OCI-LY3 (cell line): ENCODE measurements at regions not wholly inside any gene's neighbourhood (a gene's known extent, or its start where the extent isn't known, plus 50 kb on each side); places are given as distances from the start of the nearest gene placed in this dataset.

Experiments used
- H2AFZ ChIP-seq: fragments of 200-600, 300-600 bp; shearing (Covaris generic); 2 replicates; pipeline ENCODE4 v1.6.0; 2014; ENCODE audit warnings: antibody characterized with exemption, low read depth, low read length
- H3K27ac ChIP-seq: fragments of 200-600, 300-600 bp; sonication (generic); 2 replicates; pipeline ENCODE4 v1.5.1; 2014; ENCODE audit warnings: mild to moderate bottlenecking, low read length, moderate library complexity, mixed read lengths
- H3K27me3 ChIP-seq: fragments of 200-600, 300-600 bp; sonication (generic); 2 replicates; pipeline ENCODE4 v1.6.1; 2014; ENCODE audit warnings: low read depth, low read length, mixed read lengths
- H3K36me3 ChIP-seq: fragments of 200-600, 300-600 bp; sonication (generic); replicated peaks from 2 replicates; pipeline ENCODE3; 2014; ENCODE audit warnings: low read depth, low read length, mixed read lengths
- H3K4me1 ChIP-seq: fragments of 300-600, 200-600 bp; sonication (generic); 2 replicates; pipeline ENCODE4 v1.6.1; 2014; ENCODE audit warnings: low read length, mixed read lengths
- H3K4me2 ChIP-seq: fragments of 200-600, 300-600 bp; sonication (generic); 2 replicates; pipeline ENCODE4 v1.6.1; 2014; ENCODE audit warnings: low read length, mixed read lengths
- H3K4me3 ChIP-seq: fragments of 300-600, 200-600 bp; sonication (generic); 2 replicates; pipeline ENCODE4 v1.5.1; 2014; ENCODE audit warnings: antibody characterized with exemption, mild to moderate bottlenecking, low read length, moderate library complexity
- H3K79me2 ChIP-seq: fragments of 300-600, 200-600 bp; shearing (Covaris generic); 2 replicates; pipeline ENCODE4 v1.6.1; 2014; ENCODE audit warnings: mild to moderate bottlenecking, low read length, mixed read lengths
- H3K9ac ChIP-seq: fragments of 300-600, 200-600 bp; shearing (Covaris generic); 2 replicates; pipeline ENCODE4 v1.6.0; 2014; ENCODE audit warnings: mild to moderate bottlenecking, low read length, moderate library complexity
- H3K9me3 ChIP-seq: fragments of 200-600, 300-600 bp; shearing (Covaris generic); 2 replicates; pipeline ENCODE4 v1.6.1; 2014; ENCODE audit warnings: low read length, mixed read lengths; ENCODE audit not compliant: insufficient read depth
- H4K20me1 ChIP-seq: fragments of 200-600, 300-600 bp; sonication (generic); 2 replicates; pipeline ENCODE4 v1.6.1; 2016; ENCODE audit warnings: low read length, mixed read lengths; ENCODE audit not compliant: insufficient read depth
- CTCF ChIP-seq: fragments of 200-600, 300-600 bp; sonication (generic); IDR thresholded peaks from 2 replicates; pipeline ENCODE4 v1.5.1; 2014; ENCODE audit warnings: antibody characterized with exemption, low read length, low read depth
- EZH2phosphoT487 ChIP-seq: fragments of 200-600 bp; shearing (Covaris generic); IDR thresholded peaks from 2 replicates; pipeline ENCODE4 v1.6.1; 2018; ENCODE audit warnings: antibody characterized with exemption, mixed run types, low read depth

GRCh38 chr1:87439821-87440220 is 111.1 kb downstream of the LMO4 start:
- TF ChIP-seq EZH2phosphoT487 (no peak), CTCF (no peak)
- no peak overlapping the region for H3K4me3 ChIP-seq
- no peak overlapping the region for H2AFZ ChIP-seq
- no peak overlapping the region for H3K4me2 ChIP-seq
- no peaks in the 10 kb centered on the region for H3K9me3 ChIP-seq
- no peak overlapping the region for H3K9ac ChIP-seq
- peaks cover 2% of the 10 kb centered on the region; the same call in 1 of the 2 replicates for H3K4me1 ChIP-seq
- no peaks in the 10 kb centered on the region for H4K20me1 ChIP-seq
- H3K79me2 ChIP-seq: no peaks in the 10 kb centered on the region
- H3K27me3 ChIP-seq: no peaks in the 10 kb centered on the region
- no peak overlapping the region for H3K27ac ChIP-seq
- no peaks in the 10 kb centered on the region for H3K36me3 ChIP-seq

GRCh38 chr1:87449348-87449963 is 120.8 kb downstream of the LMO4 start:
- H3K9ac ChIP-seq: peak overlapping the region; percentile 53
- H3K9me3 ChIP-seq: no peaks in the 10 kb centered on the region
- H3K4me3 ChIP-seq: peak overlapping the region; percentile 55
- H2AFZ ChIP-seq: peak overlapping the region; percentile 33; the same call in 1 of the 2 replicates
- peak overlapping the region; percentile 97 for H3K27ac ChIP-seq
- TF ChIP-seq EZH2phosphoT487 (no peak), CTCF (no peak)
- peaks cover 46% of the 10 kb centered on the region for H3K4me1 ChIP-seq
- H3K36me3 ChIP-seq: no peaks in the 10 kb centered on the region
- H3K27me3 ChIP-seq: no peaks in the 10 kb centered on the region
- peak overlapping the region; percentile 82 for H3K4me2 ChIP-seq
- no peaks in the 10 kb centered on the region for H3K79me2 ChIP-seq
- no peaks in the 10 kb centered on the region for H4K20me1 ChIP-seq

- no peaks in the 10 kb centered on the region for H3K36me3 ChIP-seq
- no peak overlapping the region for H2AFZ ChIP-seq
- peaks cover 46% of the 10 kb centered on the region for H3K4me1 ChIP-seq
- no peaks in the 10 kb centered on the region for H4K20me1 ChIP-seq
- H3K9me3 ChIP-seq: no peaks in the 10 kb centered on the region
- H3K9ac ChIP-seq: peak overlapping the region; percentile 53
- peak overlapping the region; percentile 97 for H3K27ac ChIP-seq
- H3K4me3 ChIP-seq: peak overlapping the region; percentile 55
- no peaks in the 10 kb centered on the region for H3K27me3 ChIP-seq
- no peaks in the 10 kb centered on the region for H3K79me2 ChIP-seq
- peak overlapping the region; percentile 82 for H3K4me2 ChIP-seq
- no peak for TF ChIP-seq CTCF
- no peak for TF ChIP-seq EZH2phosphoT487
Measured at GRCh38 chr1:87450136-87450535, 121.5 kb downstream of the LMO4 start.

- no peaks in the 10 kb centered on the region for H3K9me3 ChIP-seq
- H3K9ac ChIP-seq: peak overlapping the region; percentile 53
- peak overlapping the region; percentile 82 for H2AFZ ChIP-seq
- H3K4me3 ChIP-seq: peak overlapping the region; percentile 55
- no peaks in the 10 kb centered on the region for H3K27me3 ChIP-seq
- H3K27ac ChIP-seq: peak overlapping the region; percentile 97
- no peaks in the 10 kb centered on the region for H3K36me3 ChIP-seq
- TF ChIP-seq EZH2phosphoT487 (no peak), CTCF (peak; percentile 51)
- H4K20me1 ChIP-seq: no peaks in the 10 kb centered on the region
- no peaks in the 10 kb centered on the region for H3K79me2 ChIP-seq
- peak overlapping the region; percentile 82 for H3K4me2 ChIP-seq
- H3K4me1 ChIP-seq: peaks cover 46% of the 10 kb centered on the region
Measured at GRCh38 chr1:87450615-87451209, 122.0 kb downstream of the LMO4 start.
